Bronchial epithelial cell (primary cell): ENCODE measurements at regions not wholly inside any gene's neighbourhood (a gene's known extent, or its start where the extent isn't known, plus 50 kb on each side); places are given as distances from the start of the nearest gene placed in this dataset.

Source experiments
- DNase-seq: peaks from one replicate; pipeline ENCODE4 v3.0.0-alpha.2; 2010; ENCODE audit warnings: low read depth
- FAIRE-seq: peaks from 2 replicates; lab custom pipeline; 2011; peaks lifted over from hg19 to GRCh38; lab: Jason Lieb, UNC
- H3K27me3 ChIP-seq: 2 replicates; pipeline ENCODE4 v1.5.1; 2011; ENCODE audit warnings: low read length; ENCODE audit not compliant: control insufficient read depth, insufficient read depth
- H3K36me3 ChIP-seq: 2 replicates; pipeline ENCODE4 v1.5.1; 2011; ENCODE audit warnings: low read length; ENCODE audit not compliant: control insufficient read depth, insufficient read depth
- H3K4me3 ChIP-seq: 2 replicates; pipeline ENCODE4 v1.5.1; 2011; ENCODE audit warnings: mild to moderate bottlenecking, low read depth, low read length, control low read depth
- TF ChIP-seq, protein P1 (sequence below): IDR thresholded peaks from 2 replicates; pipeline ENCODE4 v1.5.1; 2011; ENCODE audit warnings: mild to moderate bottlenecking, moderate library complexity, low read length, control low read depth, inconsistent platforms; ENCODE audit not compliant: insufficient read depth, severe bottlenecking

DNA sequence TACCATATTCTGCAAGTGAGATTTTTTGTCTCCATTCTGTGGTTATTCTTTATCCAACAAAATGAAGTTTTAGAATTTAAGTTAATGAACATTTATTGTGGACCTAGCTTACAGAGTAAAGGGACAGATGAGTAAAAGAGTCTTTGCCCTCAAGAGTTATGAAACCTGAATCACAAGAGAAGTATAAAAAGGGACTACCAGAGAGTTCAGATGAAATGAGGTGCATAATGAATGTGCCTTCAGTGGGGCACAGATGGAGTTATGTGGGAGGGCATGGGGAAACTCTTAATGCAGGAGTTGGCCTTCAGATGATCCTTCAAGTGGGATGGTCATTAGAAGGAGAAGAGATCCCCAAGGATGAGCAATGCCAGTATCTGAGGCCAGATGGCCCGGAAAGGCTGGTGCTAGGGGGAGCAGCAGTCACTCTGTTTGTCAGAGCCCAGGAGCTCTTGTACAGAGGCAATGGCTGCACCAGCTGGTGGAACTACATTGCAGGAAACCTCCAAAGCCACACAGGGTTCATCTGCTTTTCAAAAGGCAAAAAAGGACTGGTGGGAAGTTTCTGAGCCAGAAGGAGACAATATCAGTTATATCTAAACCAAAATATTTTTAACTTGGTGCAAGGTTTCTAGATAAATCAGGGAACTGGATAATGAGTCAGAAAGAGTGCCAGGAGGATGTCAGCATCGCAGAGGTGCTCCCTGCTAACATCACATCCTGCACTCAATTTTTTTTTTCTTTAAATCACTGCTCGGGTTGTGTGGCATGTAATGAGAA lies 162.0 kb downstream of the KLF6 start:
- DNase-seq: no peak

DNA sequence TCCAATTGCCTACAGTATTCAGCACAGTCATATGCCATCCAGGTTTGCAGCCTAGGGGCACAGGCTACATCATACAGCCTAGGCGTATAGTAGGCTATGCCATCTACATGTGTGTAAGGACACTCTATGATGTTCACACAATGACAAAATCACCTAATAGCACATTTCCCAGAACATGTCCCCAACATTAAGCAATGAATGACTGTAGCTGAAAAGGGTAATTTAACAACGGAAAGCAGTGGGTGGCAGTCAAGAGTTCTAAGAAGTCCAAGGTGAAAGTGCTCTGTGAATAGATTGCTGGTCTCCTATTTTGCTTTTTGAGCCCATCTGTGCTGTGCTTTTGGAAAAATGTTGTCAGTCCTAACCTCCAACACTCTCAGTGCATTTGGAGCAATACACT lies 162.6 kb downstream of the KLF6 start:
- Histone ChIP-seq H3K36me3 (no peaks in the 10 kb centered on the region), H3K4me3 (no peak overlapping the region), H3K27me3 (no peaks in the 10 kb centered on the region)
- no peak for DNase-seq
- TF ChIP-seq, protein P1, sequence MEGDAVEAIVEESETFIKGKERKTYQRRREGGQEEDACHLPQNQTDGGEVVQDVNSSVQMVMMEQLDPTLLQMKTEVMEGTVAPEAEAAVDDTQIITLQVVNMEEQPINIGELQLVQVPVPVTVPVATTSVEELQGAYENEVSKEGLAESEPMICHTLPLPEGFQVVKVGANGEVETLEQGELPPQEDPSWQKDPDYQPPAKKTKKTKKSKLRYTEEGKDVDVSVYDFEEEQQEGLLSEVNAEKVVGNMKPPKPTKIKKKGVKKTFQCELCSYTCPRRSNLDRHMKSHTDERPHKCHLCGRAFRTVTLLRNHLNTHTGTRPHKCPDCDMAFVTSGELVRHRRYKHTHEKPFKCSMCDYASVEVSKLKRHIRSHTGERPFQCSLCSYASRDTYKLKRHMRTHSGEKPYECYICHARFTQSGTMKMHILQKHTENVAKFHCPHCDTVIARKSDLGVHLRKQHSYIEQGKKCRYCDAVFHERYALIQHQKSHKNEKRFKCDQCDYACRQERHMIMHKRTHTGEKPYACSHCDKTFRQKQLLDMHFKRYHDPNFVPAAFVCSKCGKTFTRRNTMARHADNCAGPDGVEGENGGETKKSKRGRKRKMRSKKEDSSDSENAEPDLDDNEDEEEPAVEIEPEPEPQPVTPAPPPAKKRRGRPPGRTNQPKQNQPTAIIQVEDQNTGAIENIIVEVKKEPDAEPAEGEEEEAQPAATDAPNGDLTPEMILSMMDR: no peak
- no peak for FAIRE-seq

More for the DNA sequence above, 162.0 kb downstream of the KLF6 start:
- FAIRE-seq: no peak
- Histone ChIP-seq H3K36me3 (no peaks in the 10 kb centered on the region), H3K27me3 (no peaks in the 10 kb centered on the region), H3K4me3 (no peak overlapping the region)
- TF ChIP-seq, protein P1: no peak

DNA sequence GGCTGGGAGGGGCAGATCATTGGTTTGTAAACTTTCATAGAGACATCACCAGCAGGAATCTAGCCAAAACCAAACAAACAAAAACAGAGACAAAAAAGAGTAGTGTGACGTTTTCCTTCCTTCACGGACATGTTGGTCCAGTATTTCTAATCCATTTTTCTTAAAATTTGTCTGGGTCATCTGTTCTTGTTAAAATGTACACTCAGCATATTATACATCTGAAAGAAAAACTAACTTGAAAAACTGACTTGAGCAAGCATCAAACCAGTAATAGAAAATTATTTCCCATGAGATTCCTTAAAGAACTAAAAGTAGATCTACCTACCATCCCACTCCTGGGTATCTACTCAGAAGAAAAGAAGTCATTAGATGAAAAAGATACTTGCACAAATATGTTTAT lies 164.2 kb downstream of the KLF6 start:
- H3K36me3 ChIP-seq: no peaks in the 10 kb centered on the region
- DNase-seq (no peak), FAIRE-seq (no peak)

DNA sequence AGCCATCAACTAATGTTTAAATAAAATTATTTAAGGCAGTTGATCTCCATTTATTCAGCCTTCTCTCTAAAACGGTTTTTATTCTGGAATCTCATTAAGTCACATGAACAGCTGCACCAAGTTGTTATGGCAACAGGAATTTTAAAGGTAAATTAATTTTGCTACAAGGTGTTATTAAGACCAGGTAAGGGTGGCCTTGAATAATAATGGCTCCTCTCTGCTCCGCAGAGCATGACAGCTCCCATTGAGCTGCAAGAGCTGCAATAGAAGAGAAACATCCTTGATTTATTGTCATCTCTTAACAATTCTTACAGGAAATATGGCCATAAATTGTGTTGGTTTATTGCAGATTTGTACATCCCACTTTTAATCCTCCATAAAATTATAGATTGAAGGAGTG lies 165.8 kb downstream of the KLF6 start:
- H3K27me3 ChIP-seq: no peaks in the 10 kb centered on the region
- DNase-seq: no peak
- TF ChIP-seq, protein P1: no peak
- no peaks in the 10 kb centered on the region for H3K36me3 ChIP-seq
- H3K4me3 ChIP-seq: no peak overlapping the region
- FAIRE-seq: no peak

More for the DNA sequence above, 164.2 kb downstream of the KLF6 start:
- TF ChIP-seq, protein P1: no peak
- Histone ChIP-seq H3K27me3 (no peaks in the 10 kb centered on the region), H3K4me3 (no peak overlapping the region)

DNA sequence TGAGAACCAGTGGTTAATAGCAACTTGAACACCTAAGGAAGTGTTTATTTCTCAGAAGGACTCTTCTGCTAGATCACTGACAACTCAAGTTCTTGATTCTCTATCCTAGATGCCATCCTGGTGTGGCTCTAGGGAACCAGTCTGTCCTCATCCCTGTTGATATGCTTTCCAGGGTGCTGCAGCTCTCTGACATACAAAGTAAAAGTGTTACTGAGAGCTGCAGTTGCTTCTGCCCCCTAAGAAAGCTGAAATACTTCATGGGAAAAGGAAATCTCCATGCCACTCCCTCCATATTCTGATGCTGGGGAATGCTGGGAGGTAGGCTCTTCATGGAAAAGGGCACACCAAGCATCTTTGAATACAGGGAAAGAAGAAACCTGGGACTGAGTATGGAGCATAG lies 168.1 kb downstream of the KLF6 start:
- no peaks in the 10 kb centered on the region for H3K27me3 ChIP-seq
- DNase-seq: no peak
- FAIRE-seq: no peak
- TF ChIP-seq, protein P1: no peak
- no peaks in the 10 kb centered on the region for H3K36me3 ChIP-seq
- H3K4me3 ChIP-seq: no peak overlapping the region

DNA sequence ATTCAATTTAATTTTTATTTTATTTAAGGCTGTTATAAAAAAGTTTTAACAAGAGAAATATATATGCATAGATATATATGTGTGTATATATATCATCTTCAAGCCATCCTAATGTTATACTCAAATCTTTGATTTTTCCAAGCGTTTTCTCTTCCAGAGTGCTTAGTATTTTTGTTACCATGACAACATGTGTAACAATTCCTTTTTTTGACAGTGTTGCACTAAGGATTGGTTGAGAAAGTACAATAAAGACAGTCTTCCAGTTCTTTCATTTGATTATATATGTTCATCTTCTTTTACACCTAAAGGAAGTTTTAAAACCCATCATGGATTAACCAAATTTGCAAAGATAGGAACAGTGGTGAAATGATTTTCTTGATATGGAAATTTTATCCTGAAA lies 171.7 kb downstream of the KLF6 start:
- Histone ChIP-seq H3K4me3 (no peak overlapping the region), H3K36me3 (no peaks in the 10 kb centered on the region), H3K27me3 (no peaks in the 10 kb centered on the region)
- no peak for DNase-seq
- FAIRE-seq: no peak
- TF ChIP-seq, protein P1: no peak
